ENCODE measurements at regions not wholly inside any gene's neighbourhood (a gene's known extent, or its start where the extent isn't known, plus 50 kb on each side); places are given as distances from the start of the nearest gene placed in this dataset.

DNA sequence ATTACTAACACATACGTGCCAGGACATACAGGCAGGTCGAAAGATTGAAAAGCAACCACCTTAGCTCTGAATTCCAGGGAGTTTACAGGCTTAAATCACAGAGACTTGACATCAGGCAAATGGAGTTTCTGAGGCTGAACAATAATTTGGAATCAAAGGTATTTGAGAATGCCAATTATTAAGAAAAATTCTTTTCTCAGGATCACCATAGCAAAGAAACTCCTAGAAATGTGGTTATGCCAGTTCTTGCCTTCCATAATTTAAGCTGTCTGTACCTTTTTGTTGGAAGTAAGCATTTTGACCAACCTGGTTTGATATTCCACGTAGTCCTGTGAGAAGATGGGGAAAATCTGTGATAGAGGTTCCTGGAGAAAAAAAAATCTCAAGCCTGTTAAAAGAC, 312.4 kb upstream of the SMARCA2 start:
- Histone ChIP-seq H3K4me3 (replicated peaks in 1 of 2; ENCODE audit: low read depth in 1 of 2, low read length in 2 of 2) (no peak overlapping the region), H3K79me2 (ENCODE audit: insufficient read depth, low read length) (no peaks in the 10 kb centered on the region), H3K9me2 (ENCODE audit: insufficient read depth) (no peaks in the 10 kb centered on the region), H2AFZ (ENCODE audit: low read depth, low read length, poor library complexity, severe bottlenecking) (no peak overlapping the region), H3K4me1 (ENCODE audit: control insufficient read depth in 1 of 2, insufficient read depth in 2 of 2, low read length in 2 of 2) (no peaks in the 10 kb centered on the region), H3K36me3 (ENCODE audit: control insufficient read depth in 1 of 2, insufficient read depth in 2 of 2, low read length in 2 of 2) (no peaks in the 10 kb centered on the region), H3K9ac (ENCODE audit: low read length) (no peak overlapping the region), H4K20me1 (ENCODE audit: insufficient read depth) (no peaks in the 10 kb centered on the region), H3K27ac (ENCODE audit: low read depth, low read length) (no peak overlapping the region), H3K9me3 (ENCODE audit: control insufficient read depth in 1 of 2, insufficient read depth in 1 of 2, low read depth in 1 of 2, low read length in 2 of 2) (peaks cover 0 to 6% of the 10 kb centered on the region in 2 experiments; a peak in 1 of 4 replicates), H3K4me2 (ENCODE audit: low read length) (no peak overlapping the region), H3K27me3 (ENCODE audit: insufficient read depth, low read length) (no peaks in the 10 kb centered on the region)
- CTCF ChIA-PET = no interaction called here
- POLR2A ChIA-PET = no interaction called here
- no peak for TF ChIP-seq SRF (IDR thresholded peaks at IDR 0.05; ENCODE audit: low read depth)
- TF ChIP-seq, protein P1, sequence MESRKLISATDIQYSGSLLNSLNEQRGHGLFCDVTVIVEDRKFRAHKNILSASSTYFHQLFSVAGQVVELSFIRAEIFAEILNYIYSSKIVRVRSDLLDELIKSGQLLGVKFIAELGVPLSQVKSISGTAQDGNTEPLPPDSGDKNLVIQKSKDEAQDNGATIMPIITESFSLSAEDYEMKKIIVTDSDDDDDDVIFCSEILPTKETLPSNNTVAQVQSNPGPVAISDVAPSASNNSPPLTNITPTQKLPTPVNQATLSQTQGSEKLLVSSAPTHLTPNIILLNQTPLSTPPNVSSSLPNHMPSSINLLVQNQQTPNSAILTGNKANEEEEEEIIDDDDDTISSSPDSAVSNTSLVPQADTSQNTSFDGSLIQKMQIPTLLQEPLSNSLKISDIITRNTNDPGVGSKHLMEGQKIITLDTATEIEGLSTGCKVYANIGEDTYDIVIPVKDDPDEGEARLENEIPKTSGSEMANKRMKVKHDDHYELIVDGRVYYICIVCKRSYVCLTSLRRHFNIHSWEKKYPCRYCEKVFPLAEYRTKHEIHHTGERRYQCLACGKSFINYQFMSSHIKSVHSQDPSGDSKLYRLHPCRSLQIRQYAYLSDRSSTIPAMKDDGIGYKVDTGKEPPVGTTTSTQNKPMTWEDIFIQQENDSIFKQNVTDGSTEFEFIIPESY (IDR thresholded peaks at IDR 0.05; ENCODE audit: extremely low read depth, insufficient replicate concordance, low read length) = no peak
- TF ChIP-seq EZH2 (IDR thresholded peaks at IDR 0.05) = no peak
- TF ChIP-seq ZFX (IDR thresholded peaks at IDR 0.05) = no peak
- TF ChIP-seq POLR2A (IDR thresholded peaks at IDR 0.05; ENCODE audit: borderline replicate concordance, extremely low read depth, insufficient read depth, insufficient read length) = no peak
- TF ChIP-seq JUND (IDR thresholded peaks at IDR 0.05) = no peak
- no peak for TF ChIP-seq FOSL1 (IDR thresholded peaks at IDR 0.05; ENCODE audit: low read depth)
- TF ChIP-seq SIN3A (IDR thresholded peaks at IDR 0.05; ENCODE audit: low read depth) = no peak
- TF ChIP-seq SP1 (IDR thresholded peaks at IDR 0.05; ENCODE audit: low read depth) = no peak
- no peak for TF ChIP-seq RAD21 (IDR thresholded peaks at IDR 0.05; ENCODE audit: low read depth)
- TF ChIP-seq EZH2phosphoT487 (IDR thresholded peaks at IDR 0.05; ENCODE audit: borderline replicate concordance) = no peak
- TF ChIP-seq CEBPB (IDR thresholded peaks at IDR 0.05; ENCODE audit: low read depth) = no peak
- TF ChIP-seq TCF7L2 (IDR thresholded peaks at IDR 0.05; ENCODE audit: borderline replicate concordance, extremely low read depth, insufficient read depth, insufficient read length) = no peak
- no peak for TF ChIP-seq CBX3 (IDR thresholded peaks at IDR 0.05; ENCODE audit: low read depth)
- TF ChIP-seq ZNF274 (IDR thresholded peaks at IDR 0.05; ENCODE audit: low read depth, low read length) = no peak
- TF ChIP-seq EGR1 (IDR thresholded peaks at IDR 0.05; ENCODE audit: low read depth) = no peak
- TF ChIP-seq, protein P2, sequence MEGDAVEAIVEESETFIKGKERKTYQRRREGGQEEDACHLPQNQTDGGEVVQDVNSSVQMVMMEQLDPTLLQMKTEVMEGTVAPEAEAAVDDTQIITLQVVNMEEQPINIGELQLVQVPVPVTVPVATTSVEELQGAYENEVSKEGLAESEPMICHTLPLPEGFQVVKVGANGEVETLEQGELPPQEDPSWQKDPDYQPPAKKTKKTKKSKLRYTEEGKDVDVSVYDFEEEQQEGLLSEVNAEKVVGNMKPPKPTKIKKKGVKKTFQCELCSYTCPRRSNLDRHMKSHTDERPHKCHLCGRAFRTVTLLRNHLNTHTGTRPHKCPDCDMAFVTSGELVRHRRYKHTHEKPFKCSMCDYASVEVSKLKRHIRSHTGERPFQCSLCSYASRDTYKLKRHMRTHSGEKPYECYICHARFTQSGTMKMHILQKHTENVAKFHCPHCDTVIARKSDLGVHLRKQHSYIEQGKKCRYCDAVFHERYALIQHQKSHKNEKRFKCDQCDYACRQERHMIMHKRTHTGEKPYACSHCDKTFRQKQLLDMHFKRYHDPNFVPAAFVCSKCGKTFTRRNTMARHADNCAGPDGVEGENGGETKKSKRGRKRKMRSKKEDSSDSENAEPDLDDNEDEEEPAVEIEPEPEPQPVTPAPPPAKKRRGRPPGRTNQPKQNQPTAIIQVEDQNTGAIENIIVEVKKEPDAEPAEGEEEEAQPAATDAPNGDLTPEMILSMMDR (IDR thresholded peaks at IDR 0.05 in 2 of 3, conservative IDR thresholded peaks at IDR 0.05 in 1 of 3; ENCODE audit: borderline replicate concordance in 1 of 3, insufficient read depth in 1 of 3, low read depth in 2 of 3, low read length in 2 of 3) = no peak
- ATAC-seq (no peak), DNase-seq (ENCODE audit: low read depth, low spot score) (no peak)
- RAD21 ChIA-PET (ENCODE audit: low non-redundant PET in 1 of 2, low total read pairs in 2 of 2, uncharacterized antibody in 2 of 2, unreplicated experiment in 2 of 2) = no interaction called here
- no TSS peak for BruUV-seq (replicated peaks)
- intact Hi-C loops (cut with micrococcal nuclease) = no loop called here

Data from HCT116 (cell line).